ENCODE measurements at regions not wholly inside any gene's neighbourhood (a gene's known extent, or its start where the extent isn't known, plus 50 kb on each side); places are given as distances from the start of the nearest gene placed in this dataset.
"Not testable (repeated sequence)": the region's sequence is repeated elsewhere in the genome, so short reads cannot be mapped to it uniquely, and the experiment has no call there.

GRCh38 chr5:117357886-117358285 lies 783.3 kb upstream of the SEMA6A start:
- no peak for TF ChIP-seq EZH2phosphoT487 (IDR thresholded peaks at IDR 0.05; ENCODE audit: borderline replicate concordance, low read depth, low read length)
- no peak for TF ChIP-seq CTCF (conservative IDR thresholded peaks at IDR 0.05; ENCODE audit: low read length)
- H3K27ac ChIP-seq (ENCODE audit: low read depth, low read length, poor library complexity, severe bottlenecking), result no peak overlapping the region
- H3K4me3 ChIP-seq (ENCODE audit: low read depth, low read length, poor library complexity, severe bottlenecking), result no peak overlapping the region
- no peak for DNase-seq (ENCODE audit: low spot score)
- ChIA-PET POLR2A (no interaction called here), CTCF (ENCODE audit: unreplicated experiment) (no interaction called here)
- H3K4me1 ChIP-seq (ENCODE audit: insufficient read depth, low read length, poor library complexity, severe bottlenecking), result no peaks in the 10 kb centered on the region
- H3K79me2 ChIP-seq (ENCODE audit: insufficient read depth, low read depth, low read length), result no peaks in the 10 kb centered on the region
- no peaks in the 10 kb centered on the region for H3K9me2 ChIP-seq (ENCODE audit: insufficient read depth, low read length)
- no TSS peak for BruUV-seq (replicated peaks)
- H3K4me2 ChIP-seq (ENCODE audit: low read length), result no peak overlapping the region
- no peaks in the 10 kb centered on the region for H3K36me3 ChIP-seq (ENCODE audit: insufficient read depth, low read length)
- H2AFZ ChIP-seq (ENCODE audit: low read length), result no peak overlapping the region
- intact Hi-C loops (cut with micrococcal nuclease; ENCODE audit: unreplicated experiment), result no loop called here
- no peaks in the 10 kb centered on the region for H4K20me1 ChIP-seq (ENCODE audit: insufficient read depth, low read length)
- H3K9me3 ChIP-seq (ENCODE audit: low read length), result no peaks in the 10 kb centered on the region

GRCh38 chr5:117347280-117347679 lies 772.7 kb upstream of the SEMA6A start:
- Histone ChIP-seq H3K9me2 (ENCODE audit: insufficient read depth, low read length) (no peaks in the 10 kb centered on the region), H3K27ac (ENCODE audit: low read depth, low read length, poor library complexity, severe bottlenecking) (no peak overlapping the region), H3K79me2 (ENCODE audit: insufficient read depth, low read depth, low read length) (no peaks in the 10 kb centered on the region), H2AFZ (ENCODE audit: low read length) (no peak overlapping the region), H3K4me3 (ENCODE audit: low read depth, low read length, poor library complexity, severe bottlenecking) (no peak overlapping the region), H3K36me3 (ENCODE audit: insufficient read depth, low read length) (no peaks in the 10 kb centered on the region), H3K9me3 (ENCODE audit: low read length) (no peaks in the 10 kb centered on the region), H3K4me1 (ENCODE audit: insufficient read depth, low read length, poor library complexity, severe bottlenecking) (no peaks in the 10 kb centered on the region), H4K20me1 (ENCODE audit: insufficient read depth, low read length) (no peaks in the 10 kb centered on the region), H3K4me2 (ENCODE audit: low read length) (no peak overlapping the region)
- TF ChIP-seq EZH2phosphoT487 (IDR thresholded peaks at IDR 0.05; ENCODE audit: borderline replicate concordance, low read depth, low read length) (no peak), CTCF (conservative IDR thresholded peaks at IDR 0.05; ENCODE audit: low read length) (no peak)
- intact Hi-C loops (cut with micrococcal nuclease; ENCODE audit: unreplicated experiment), result no loop called here
- CTCF ChIA-PET (ENCODE audit: unreplicated experiment), result no interaction called here
- no peak for DNase-seq (ENCODE audit: low spot score)
- POLR2A ChIA-PET, result interaction anchor here (0.6 kb wide), 1 partner anchor 407 kb away, joined by 3 read pairs; no protein-coding TSS in a partner anchor
- no TSS peak for BruUV-seq (replicated peaks)

- DNase-seq (ENCODE audit: low spot score); H3K9me2 ChIP-seq (ENCODE audit: insufficient read depth, low read length); H3K4me2 ChIP-seq (ENCODE audit: low read length); H4K20me1 ChIP-seq (ENCODE audit: insufficient read depth, low read length); H2AFZ ChIP-seq (ENCODE audit: low read length); H3K9me3 ChIP-seq (ENCODE audit: low read length); BruUV-seq (replicated peaks); H3K4me1 ChIP-seq (ENCODE audit: insufficient read depth, low read length, poor library complexity, severe bottlenecking); H3K36me3 ChIP-seq (ENCODE audit: insufficient read depth, low read length); CTCF ChIA-PET (ENCODE audit: unreplicated experiment); intact Hi-C loops (cut with micrococcal nuclease; ENCODE audit: unreplicated experiment); H3K79me2 ChIP-seq (ENCODE audit: insufficient read depth, low read depth, low read length); H3K27ac ChIP-seq (ENCODE audit: low read depth, low read length, poor library complexity, severe bottlenecking); H3K4me3 ChIP-seq (ENCODE audit: low read depth, low read length, poor library complexity, severe bottlenecking): not testable (repeated sequence)
- POLR2A ChIA-PET, result interaction anchor here (0.5 kb wide), 1 partner anchor 56 kb away, joined by 5 read pairs; no protein-coding TSS in a partner anchor
Observed at GRCh38 chr5:117343726-117344125, 769.1 kb upstream of the SEMA6A start.
